ENCODE measurements at regions not wholly inside any gene's neighbourhood (a gene's known extent, or its start where the extent isn't known, plus 50 kb on each side); places are given as distances from the start of the nearest gene placed in this dataset.

- intact Hi-C loops (cut with micrococcal nuclease) (no loop called here), in situ Hi-C loops (cut with MboI) (no loop called here)
- POLR2A ChIA-PET, result no interaction called here
- Histone ChIP-seq H3K4me3 (no peak overlapping the region), H4K20me1 (replicated peaks; ENCODE audit: control insufficient read depth, insufficient read depth, low read length) (no peaks in the 10 kb centered on the region), H3K9me1 (ENCODE audit: control insufficient read depth, insufficient read depth, low read length) (no peaks in the 10 kb centered on the region), H3K79me2 (ENCODE audit: control insufficient read depth, insufficient read depth, low read length) (no peaks in the 10 kb centered on the region), H3K27ac (ENCODE audit: extremely low read depth, low read depth, low read length) (no peak overlapping the region), H3K27me3 (ENCODE audit: control insufficient read depth in 2 of 2, insufficient read depth in 2 of 2, low read length in 2 of 2) (no peaks in the 10 kb centered on the region), H2AFZ (ENCODE audit: low read depth, low read length) (no peak overlapping the region), H3K4me2 (ENCODE audit: insufficient read depth, low read length) (no peak overlapping the region), H3K36me3 (ENCODE audit: control insufficient read depth, insufficient read depth, low read length) (no peaks in the 10 kb centered on the region), H3K9me3 (replicated peaks; ENCODE audit: control insufficient read depth, insufficient read depth, low read depth, low read length) (no peaks in the 10 kb centered on the region), H3K4me1 (replicated peaks in 1 of 2; ENCODE audit: control insufficient read depth in 2 of 2, insufficient read depth in 2 of 2, low read length in 2 of 2) (no peaks in the 10 kb centered on the region), H3K9ac (ENCODE audit: insufficient read depth in 1 of 2, low read depth in 2 of 2, low read length in 2 of 2) (no peak overlapping the region)
- DNase-seq (ENCODE audit: extremely low read depth in 1 of 4, low spot score in 3 of 4), result no peak
- TF ChIP-seq, protein P1, sequence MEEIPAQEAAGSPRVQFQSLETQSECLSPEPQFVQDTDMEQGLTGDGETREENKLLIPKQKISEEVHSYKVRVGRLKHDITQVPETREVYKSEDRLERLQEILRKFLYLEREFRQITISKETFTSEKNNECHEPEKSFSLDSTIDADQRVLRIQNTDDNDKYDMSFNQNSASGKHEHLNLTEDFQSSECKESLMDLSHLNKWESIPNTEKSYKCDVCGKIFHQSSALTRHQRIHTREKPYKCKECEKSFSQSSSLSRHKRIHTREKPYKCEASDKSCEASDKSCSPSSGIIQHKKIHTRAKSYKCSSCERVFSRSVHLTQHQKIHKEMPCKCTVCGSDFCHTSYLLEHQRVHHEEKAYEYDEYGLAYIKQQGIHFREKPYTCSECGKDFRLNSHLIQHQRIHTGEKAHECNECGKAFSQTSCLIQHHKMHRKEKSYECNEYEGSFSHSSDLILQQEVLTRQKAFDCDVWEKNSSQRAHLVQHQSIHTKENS (CRISPR knock-in tag; IDR thresholded peaks at IDR 0.05), result no peak
- no peak for TF ChIP-seq BDP1 (IDR thresholded peaks at IDR 0.05; ENCODE audit: insufficient read depth, insufficient read length)
- CTCF ChIA-PET (ENCODE audit: low intra/inter-chr PET ratio), result no interaction called here
- FAIRE-seq, result no peak
- WGBS (ENCODE audit: insufficient coverage, low coverage, missing lambda C conversion rate), result 0% methylated on average over 2 of the region's 2 CpGs
- no TSS peak for BruUV-seq (replicated peaks)
- ATAC-seq, result no peak
These were observed 737.9 kb upstream of the TMPRSS15 start for GRCh38 chr21:19141511-19141910.

DNA sequence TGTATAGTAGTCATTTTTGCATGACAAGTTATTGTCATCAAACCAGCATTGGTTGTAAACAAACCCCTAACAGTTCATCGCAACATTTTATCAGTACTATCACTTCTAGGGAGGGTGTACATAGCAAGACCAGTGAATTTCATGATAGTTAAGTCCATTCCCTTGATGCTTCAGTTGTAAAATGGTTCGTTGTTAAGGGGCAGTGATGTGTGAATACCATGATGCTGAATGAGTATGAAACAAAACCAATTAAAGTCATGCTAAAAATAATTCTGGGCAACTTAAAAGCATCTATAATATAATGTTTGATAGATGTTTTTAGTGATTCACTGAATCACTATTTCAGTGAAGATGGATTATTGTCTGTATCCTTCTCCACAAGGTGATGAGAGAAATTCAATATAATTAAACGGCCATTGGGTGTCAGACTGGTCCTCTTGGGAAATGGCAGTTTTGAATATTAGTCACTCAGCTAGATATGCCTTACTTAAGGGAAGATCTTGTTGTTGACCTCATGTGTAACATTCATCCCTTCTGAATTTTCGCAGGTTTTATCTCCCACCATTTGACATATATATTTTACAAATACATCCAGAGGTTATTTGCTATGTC is 742.2 kb upstream of the TMPRSS15 start:
- H3K9me1 ChIP-seq (ENCODE audit: control insufficient read depth, insufficient read depth, low read length), result no peaks in the 10 kb centered on the region
- POLR2A ChIA-PET, result no interaction called here
- TF ChIP-seq HLTF (IDR thresholded peaks at IDR 0.05) (no peak), GABPB1 (CRISPR knock-in tag; IDR thresholded peaks at IDR 0.05) (no peak), RBM22 (IDR thresholded peaks at IDR 0.05; ENCODE audit: low read depth, low read length, poor library complexity, severe bottlenecking) (no peak), PHB2 (IDR thresholded peaks at IDR 0.05; ENCODE audit: low read depth) (no peak), MBD2 (IDR thresholded peaks at IDR 0.05; ENCODE audit: borderline replicate concordance, low read depth) (no peak), FOXP1 (CRISPR knock-in tag; IDR thresholded peaks at IDR 0.05) (no peak), ZNF707 (CRISPR knock-in tag; conservative IDR thresholded peaks at IDR 0.05) (no peak), ZNF316 (IDR thresholded peaks at IDR 0.05) (no peak), ZNF143 (CRISPR knock-in tag; IDR thresholded peaks at IDR 0.05) (no peak), MXI1 (IDR thresholded peaks at IDR 0.05; ENCODE audit: low read depth, low read length) (no peak)
- TF ChIP-seq, protein P2, sequence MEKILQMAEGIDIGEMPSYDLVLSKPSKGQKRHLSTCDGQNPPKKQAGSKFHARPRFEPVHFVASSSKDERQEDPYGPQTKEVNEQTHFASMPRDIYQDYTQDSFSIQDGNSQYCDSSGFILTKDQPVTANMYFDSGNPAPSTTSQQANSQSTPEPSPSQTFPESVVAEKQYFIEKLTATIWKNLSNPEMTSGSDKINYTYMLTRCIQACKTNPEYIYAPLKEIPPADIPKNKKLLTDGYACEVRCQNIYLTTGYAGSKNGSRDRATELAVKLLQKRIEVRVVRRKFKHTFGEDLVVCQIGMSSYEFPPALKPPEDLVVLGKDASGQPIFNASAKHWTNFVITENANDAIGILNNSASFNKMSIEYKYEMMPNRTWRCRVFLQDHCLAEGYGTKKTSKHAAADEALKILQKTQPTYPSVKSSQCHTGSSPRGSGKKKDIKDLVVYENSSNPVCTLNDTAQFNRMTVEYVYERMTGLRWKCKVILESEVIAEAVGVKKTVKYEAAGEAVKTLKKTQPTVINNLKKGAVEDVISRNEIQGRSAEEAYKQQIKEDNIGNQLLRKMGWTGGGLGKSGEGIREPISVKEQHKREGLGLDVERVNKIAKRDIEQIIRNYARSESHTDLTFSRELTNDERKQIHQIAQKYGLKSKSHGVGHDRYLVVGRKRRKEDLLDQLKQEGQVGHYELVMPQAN (IDR thresholded peaks at IDR 0.05; ENCODE audit: borderline replicate concordance), result no peak
- TF ChIP-seq, protein P3, sequence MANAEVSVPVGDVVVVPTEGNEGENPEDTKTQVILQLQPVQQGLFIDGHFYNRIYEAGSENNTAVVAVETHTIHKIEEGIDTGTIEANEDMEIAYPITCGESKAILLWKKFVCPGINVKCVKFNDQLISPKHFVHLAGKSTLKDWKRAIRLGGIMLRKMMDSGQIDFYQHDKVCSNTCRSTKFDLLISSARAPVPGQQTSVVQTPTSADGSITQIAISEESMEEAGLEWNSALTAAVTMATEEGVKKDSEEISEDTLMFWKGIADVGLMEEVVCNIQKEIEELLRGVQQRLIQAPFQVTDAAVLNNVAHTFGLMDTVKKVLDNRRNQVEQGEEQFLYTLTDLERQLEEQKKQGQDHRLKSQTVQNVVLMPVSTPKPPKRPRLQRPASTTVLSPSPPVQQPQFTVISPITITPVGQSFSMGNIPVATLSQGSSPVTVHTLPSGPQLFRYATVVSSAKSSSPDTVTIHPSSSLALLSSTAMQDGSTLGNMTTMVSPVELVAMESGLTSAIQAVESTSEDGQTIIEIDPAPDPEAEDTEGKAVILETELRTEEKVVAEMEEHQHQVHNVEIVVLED (CRISPR knock-in tag; IDR thresholded peaks at IDR 0.05), result no peak

More for the DNA sequence above, 742.2 kb upstream of the TMPRSS15 start:
- DNase-seq (ENCODE audit: extremely low read depth in 1 of 4, low spot score in 3 of 4) (no peak), ATAC-seq (no peak), FAIRE-seq (no peak)
- Histone ChIP-seq H3K36me3 (ENCODE audit: control insufficient read depth, insufficient read depth, low read length) (no peaks in the 10 kb centered on the region), H3K4me3 (no peak overlapping the region), H3K27me3 (ENCODE audit: control insufficient read depth in 2 of 2, insufficient read depth in 2 of 2, low read length in 2 of 2) (no peaks in the 10 kb centered on the region), H3K27ac (ENCODE audit: extremely low read depth, low read depth, low read length) (no peak overlapping the region), H2AFZ (ENCODE audit: low read depth, low read length) (no peak overlapping the region), H4K20me1 (replicated peaks; ENCODE audit: control insufficient read depth, insufficient read depth, low read length) (no peaks in the 10 kb centered on the region), H3K4me1 (replicated peaks in 1 of 2; ENCODE audit: control insufficient read depth in 2 of 2, insufficient read depth in 2 of 2, low read length in 2 of 2) (no peaks in the 10 kb centered on the region), H3K9ac (ENCODE audit: insufficient read depth in 1 of 2, low read depth in 2 of 2, low read length in 2 of 2) (no peak overlapping the region), H3K4me2 (ENCODE audit: insufficient read depth, low read length) (no peak overlapping the region), H3K9me3 (replicated peaks; ENCODE audit: control insufficient read depth, insufficient read depth, low read depth, low read length) (no peaks in the 10 kb centered on the region), H3K79me2 (ENCODE audit: control insufficient read depth, insufficient read depth, low read length) (no peaks in the 10 kb centered on the region)
- CTCF ChIA-PET (ENCODE audit: low intra/inter-chr PET ratio), result no interaction called here
- intact Hi-C loops (cut with micrococcal nuclease), result no loop called here
- no TSS peak for BruUV-seq (replicated peaks)
- 3% methylated on average over 4 of the region's 4 CpGs for WGBS (ENCODE audit: insufficient coverage, low coverage, missing lambda C conversion rate)
- in situ Hi-C loops (cut with MboI), result no loop called here

All from K562 (cell line).